PC-3 (cell line): ENCODE measurements at regions not wholly inside any gene's neighbourhood (a gene's known extent, or its start where the extent isn't known, plus 50 kb on each side); places are given as distances from the start of the nearest gene placed in this dataset.

Source experiments
- ATAC-seq: fragments of 200-7000 bp; cut with Tn5 transposase; 2 replicates; pipeline ENCODE4 v1.9.1; 2020; ENCODE audit warnings: mild to moderate bottlenecking, moderate library complexity
- BruUV-seq: library from RNA; stranded (reverse); fragments of 400-500 nt; replicated peaks from 2 replicates; lab custom pipeline; 2021; lab: Mats Ljungman, UMichigan
- CTCF ChIA-PET: fragments of 300-600 bp; sonication (Branson Sonifier 250); formaldehyde crosslinking; loops from one replicate; lab custom pipeline; 2022; ENCODE audit warnings: antibody characterized with exemption; lab: Charles Lee
- POLR2A ChIA-PET: fragments of 300-600 bp; sonication (Branson Sonifier 250); formaldehyde crosslinking; loops from one replicate; lab custom pipeline; 2022; ENCODE audit warnings: antibody characterized with exemption; ENCODE audit not compliant: unreplicated experiment; lab: Charles Lee
- DNase-seq: peaks from one replicate; pipeline ENCODE4 v3.0.0-alpha.2; 2015
- H2AFZ ChIP-seq: fragments of 300-600 bp; sonication (generic); 2 replicates; pipeline ENCODE4 v1.6.0; 2016; ENCODE audit warnings: antibody characterized with exemption, low read length
- H3F3A ChIP-seq: fragments of 300-600 bp; sonication (generic); one replicate; pipeline ENCODE4 v1.6.0; 2017; ENCODE audit warnings: antibody characterized with exemption, low read length, control low read depth, mild to moderate bottlenecking; ENCODE audit not compliant: unreplicated experiment
- H3K27ac ChIP-seq: fragments of 300-600 bp; sonication (generic); 2 replicates; pipeline ENCODE4 v1.5.1; 2016; ENCODE audit warnings: mild to moderate bottlenecking, low read length
- H3K27me3 ChIP-seq: fragments of 300-600 bp; sonication (generic); 2 replicates; pipeline ENCODE4 v1.6.1; 2016; ENCODE audit warnings: low read length, mixed read lengths
- H3K36me3 ChIP-seq: fragments of 300-600 bp; sonication (generic); 2 replicates; pipeline ENCODE4 v1.6.1; 2016; ENCODE audit warnings: low read depth, mixed run types, low read length, mixed read lengths
- H3K4me1 ChIP-seq: fragments of 300-600 bp; sonication (generic); 2 replicates; pipeline ENCODE4 v1.5.1; 2016; ENCODE audit warnings: low read length; ENCODE audit not compliant: insufficient read depth
- H3K4me2 ChIP-seq: fragments of 300-600 bp; sonication (generic); 2 replicates; pipeline ENCODE4 v1.6.0; 2016; ENCODE audit warnings: low read length
- H3K4me3 ChIP-seq: fragments of 300-600 bp; sonication (generic); 2 replicates; pipeline ENCODE4 v1.5.1; 2016; ENCODE audit warnings: mild to moderate bottlenecking, low read length, mixed read lengths
- H3K79me2 ChIP-seq: fragments of 300-600 bp; sonication (generic); 2 replicates; pipeline ENCODE4 v1.6.1; 2017; ENCODE audit warnings: low read length, mixed read lengths
- H3K9ac ChIP-seq: fragments of 300-600 bp; sonication (generic); 2 replicates; pipeline ENCODE4 v1.6.0; 2016; ENCODE audit warnings: mild to moderate bottlenecking, low read length
- H3K9me2 ChIP-seq: fragments of 300-600 bp; sonication (generic); replicated peaks from 2 replicates; pipeline ENCODE4 v1.6.1; 2016; ENCODE audit warnings: mixed run types, low read length, mixed read lengths
- H3K9me3 ChIP-seq: fragments of 300-600 bp; sonication (generic); 2 replicates; pipeline ENCODE4 v1.6.1; 2016; ENCODE audit warnings: low read length, mixed read lengths
- H4K20me1 ChIP-seq: fragments of 300-600 bp; sonication (generic); 2 replicates; pipeline ENCODE4 v1.6.1; 2016; ENCODE audit warnings: low read length, mixed read lengths
- CTCF ChIP-seq: fragments of 300-600 bp; sonication (generic); conservative IDR thresholded peaks from 2 replicates; pipeline ENCODE4 v1.5.1; 2017; ENCODE audit warnings: antibody characterized with exemption, low read depth, mild to moderate bottlenecking, low read length
- EZH2 ChIP-seq: fragments of 300-600 bp; sonication (generic); IDR thresholded peaks from one replicate; pipeline ENCODE4 v1.6.1; 2017; ENCODE audit warnings: antibody characterized with exemption, mild to moderate bottlenecking, low read length; ENCODE audit not compliant: unreplicated experiment
- EZH2phosphoT487 ChIP-seq: fragments of 300-600 bp; sonication (generic); IDR thresholded peaks from 2 replicates; pipeline ENCODE4 v1.6.1; 2018; ENCODE audit warnings: mild to moderate bottlenecking, antibody characterized with exemption, low read length, borderline replicate concordance
- intact Hi-C: fragments of 100-400 bp; cut with micrococcal nuclease; formaldehyde crosslinking; loops from 2 replicates; pipeline ENCODE4 v1.9.0; 2023

- POLR2A ChIA-PET = no interaction called here
- no peak overlapping the region for H2AFZ ChIP-seq
- no peaks in the 10 kb centered on the region for H3K9me3 ChIP-seq
- no peaks in the 10 kb centered on the region for H3K4me1 ChIP-seq
- peak; percentile 27 for DNase-seq
- no peaks in the 10 kb centered on the region for H3K36me3 ChIP-seq
- peaks cover 20% of the 10 kb centered on the region for H3K27me3 ChIP-seq
- CTCF ChIA-PET = no interaction called here
- H3K4me2 ChIP-seq = no peak overlapping the region
- no peaks in the 10 kb centered on the region for H3K9me2 ChIP-seq
- H3F3A ChIP-seq = no peaks in the 10 kb centered on the region
- H3K4me3 ChIP-seq = no peak overlapping the region
- H4K20me1 ChIP-seq = no peaks in the 10 kb centered on the region
- no peak overlapping the region for H3K9ac ChIP-seq
- intact Hi-C loops = no loop called here
- TF ChIP-seq EZH2 (no peak), CTCF (no peak), EZH2phosphoT487 (no peak)
- H3K27ac ChIP-seq = no peak overlapping the region
- no TSS peak for BruUV-seq
- H3K79me2 ChIP-seq = no peaks in the 10 kb centered on the region
- ATAC-seq = no peak
These were observed 86.7 kb upstream of the PRKAR2B start for GRCh38 chr7:106957766-106958165.

- CTCF ChIA-PET = interaction anchor here (0.7 kb wide), 1 partner anchor 12 kb away, joined by 3 read pairs; no protein-coding TSS in a partner anchor
- ATAC-seq (peak; percentile 56; the same call in 1 of the 2 replicates), DNase-seq (peak; percentile 13)
- no peak overlapping the region for H3K4me2 ChIP-seq
- no peaks in the 10 kb centered on the region for H4K20me1 ChIP-seq
- BruUV-seq = no TSS peak
- intact Hi-C loops = no loop called here
- no peaks in the 10 kb centered on the region for H3K9me3 ChIP-seq
- TF ChIP-seq EZH2phosphoT487 (no peak), CTCF (0 out of 2 replicates have a peak, but pooled peaks have one; percentile 10), EZH2 (no peak)
- no peaks in the 10 kb centered on the region for H3K9me2 ChIP-seq
- no peaks in the 10 kb centered on the region for H3K79me2 ChIP-seq
- H3K9ac ChIP-seq = no peak overlapping the region
- POLR2A ChIA-PET = no interaction called here
- no peak overlapping the region for H2AFZ ChIP-seq
- H3F3A ChIP-seq = no peaks in the 10 kb centered on the region
- H3K27ac ChIP-seq = no peak overlapping the region
- no peaks in the 10 kb centered on the region for H3K36me3 ChIP-seq
- no peak overlapping the region for H3K4me3 ChIP-seq
- peaks cover 27% of the 10 kb centered on the region for H3K27me3 ChIP-seq
- H3K4me1 ChIP-seq = no peaks in the 10 kb centered on the region
These were observed 84.8 kb upstream of the PRKAR2B start for GRCh38 chr7:106959753-106960152.

- TF ChIP-seq EZH2phosphoT487 = no peak
- TF ChIP-seq EZH2 = no peak
- no peak for TF ChIP-seq CTCF
- Histone ChIP-seq H3K9me3 (no peaks in the 10 kb centered on the region), H3K9me2 (no peaks in the 10 kb centered on the region), H3K9ac (no peak overlapping the region), H3K4me3 (no peak overlapping the region), H3F3A (no peaks in the 10 kb centered on the region), H3K4me1 (no peaks in the 10 kb centered on the region), H3K27ac (no peak overlapping the region), H3K4me2 (no peak overlapping the region), H3K36me3 (no peaks in the 10 kb centered on the region), H3K27me3 (peaks cover 50% of the 10 kb centered on the region), H4K20me1 (no peaks in the 10 kb centered on the region), H3K79me2 (no peaks in the 10 kb centered on the region), H2AFZ (no peak overlapping the region)
- intact Hi-C loops = no loop called here
- DNase-seq (no peak), ATAC-seq (no peak)
- BruUV-seq = no TSS peak
- ChIA-PET POLR2A (no interaction called here), CTCF (no interaction called here)
These were observed 81.8 kb upstream of the PRKAR2B start for GRCh38 chr7:106962751-106963150.
